HK-2 (cell line): ENCODE measurements at regions not wholly inside any gene's neighbourhood (a gene's known extent, or its start where the extent isn't known, plus 50 kb on each side); places are given as distances from the start of the nearest gene placed in this dataset.
"Not testable (repeated sequence)": the region's sequence is repeated elsewhere in the genome, so short reads cannot be mapped to it uniquely, and the experiment has no call there.

Source experiments
- DNase-seq: peaks from one replicate; pipeline ENCODE4 v3.0.0-alpha.2; 2018; ENCODE audit not compliant: unreplicated experiment

DNA sequence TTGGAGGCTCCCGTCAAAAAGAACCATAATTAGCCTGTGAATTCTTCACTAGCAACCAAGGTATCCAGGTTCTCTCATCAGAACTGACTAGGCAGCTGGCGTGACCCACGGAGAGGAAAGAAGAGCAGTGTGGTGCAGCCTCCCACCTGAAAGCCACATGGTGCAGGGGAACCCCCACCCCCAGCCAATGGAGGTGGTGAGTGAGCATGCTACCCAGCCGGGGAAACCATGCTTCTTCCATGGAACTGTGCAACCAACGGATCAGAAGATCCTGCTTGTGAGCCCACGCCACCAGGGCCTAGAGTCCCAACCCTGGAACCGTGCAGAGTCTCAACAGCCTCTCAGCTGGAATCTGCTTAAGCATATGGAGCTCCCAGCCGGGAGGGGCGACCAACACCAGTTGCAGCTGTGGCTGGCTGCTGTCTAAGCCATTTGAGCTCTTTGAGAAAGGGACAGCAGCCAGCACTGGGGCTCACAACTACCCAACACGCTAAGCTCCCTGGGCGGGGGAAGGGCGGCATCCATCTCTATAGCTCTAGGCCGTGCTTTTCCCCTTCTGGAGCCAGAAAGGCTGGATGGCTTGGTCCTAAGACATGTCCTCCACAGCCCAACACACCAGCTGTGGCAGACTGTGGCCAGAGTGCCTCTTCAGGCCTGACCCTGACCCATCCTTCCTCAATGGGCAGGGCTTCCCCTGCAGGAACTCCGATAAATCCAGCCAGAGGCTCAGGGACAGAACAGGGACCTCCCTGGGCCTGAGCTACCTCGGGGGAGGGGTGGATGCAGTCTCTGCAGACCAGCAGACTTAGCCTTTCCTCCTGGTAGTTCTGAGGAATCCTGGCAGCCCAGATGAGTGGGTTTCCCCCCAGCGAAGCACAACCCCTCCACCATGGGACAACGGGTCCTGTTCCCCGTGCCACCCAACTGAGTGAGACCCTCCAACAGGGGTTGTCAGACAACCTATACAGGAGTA, 151.4 kb upstream of the NXPH2 start:
- no peak for DNase-seq

- DNase-seq = no peak
Measured at GRCh38 chr2:138930571-138930970, 150.4 kb upstream of the NXPH2 start.

DNA sequence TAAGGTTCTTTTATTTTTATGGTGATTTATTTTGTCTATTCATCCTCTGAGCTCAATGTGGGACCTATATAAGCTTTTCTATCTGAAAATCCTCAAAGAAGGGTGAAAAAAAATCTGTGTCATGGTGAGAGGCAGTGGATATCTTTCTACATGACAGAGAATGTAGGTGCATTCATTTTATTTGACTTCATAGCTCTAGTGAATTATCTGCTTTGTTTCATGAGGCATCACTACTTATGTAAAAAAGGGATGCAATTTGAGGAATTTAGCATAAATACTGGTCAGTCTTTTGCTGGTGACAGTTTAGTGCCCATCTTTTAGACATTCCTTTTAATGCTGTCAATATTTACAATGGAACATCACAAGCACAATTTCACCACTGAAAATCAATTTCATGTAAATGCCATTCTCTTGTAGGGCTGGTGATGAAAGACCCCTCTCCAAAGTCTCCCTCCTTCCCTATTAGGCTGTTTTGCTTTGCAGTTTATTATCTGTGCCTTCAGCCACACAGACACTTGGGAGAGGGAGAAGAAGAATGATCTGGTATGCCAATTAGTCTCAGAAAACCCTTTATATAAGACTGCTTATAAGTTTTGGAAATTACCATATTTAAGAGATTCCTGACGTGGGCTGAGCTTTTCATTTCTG, 148.3 kb upstream of the NXPH2 start:
- DNase-seq = no peak

- no peak for DNase-seq
Measured at GRCh38 chr2:138922973-138923563, 142.9 kb upstream of the NXPH2 start.

DNA sequence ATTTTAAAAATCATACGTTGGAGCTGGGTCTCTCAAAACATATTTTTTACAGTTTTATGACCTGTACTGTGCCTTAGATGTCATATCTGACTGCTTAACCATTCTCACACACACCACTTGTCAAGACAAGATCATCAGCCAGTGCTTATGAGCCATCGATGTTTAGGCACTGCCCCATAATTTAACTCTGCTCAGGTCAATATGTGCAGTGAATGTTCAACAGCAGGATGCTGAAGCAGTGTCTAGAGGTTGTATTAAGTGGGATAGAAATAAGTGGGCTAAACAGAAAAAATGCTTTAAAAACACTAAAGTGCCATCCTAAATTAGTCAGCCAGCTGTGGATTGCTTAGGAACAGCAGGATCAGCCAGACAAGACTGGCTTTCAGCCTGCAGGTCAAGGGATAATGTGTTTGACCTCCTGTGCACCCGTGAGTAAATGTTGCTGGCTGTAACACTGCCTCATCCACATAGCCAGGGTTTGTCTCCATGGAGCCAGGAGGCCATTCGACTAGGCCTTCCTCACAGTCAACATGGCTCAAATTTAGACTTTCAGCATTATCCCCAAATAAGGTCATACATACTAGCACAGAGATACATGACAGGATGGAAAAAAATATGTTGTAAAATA, 139.0 kb upstream of the NXPH2 start:
- no peak for DNase-seq

DNA sequence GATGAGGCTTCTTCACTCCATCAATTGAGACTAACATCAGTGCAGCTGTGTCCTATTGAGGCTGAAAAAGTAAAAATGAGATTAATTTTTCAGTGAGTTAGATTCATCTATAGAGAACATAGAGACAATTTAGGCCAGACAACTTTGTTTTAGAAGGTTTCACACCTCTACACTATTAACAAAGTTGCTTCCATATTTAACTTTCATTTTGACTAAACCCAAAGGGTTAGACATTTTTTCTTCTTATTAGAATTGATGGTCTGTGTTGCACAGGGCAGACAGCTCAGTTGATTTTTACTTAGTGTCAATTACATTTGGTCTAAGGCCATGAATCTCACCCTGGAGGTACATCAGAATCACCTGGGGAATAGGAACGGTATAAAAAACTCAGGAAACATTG, 130.2 kb upstream of the NXPH2 start:
- no peak for DNase-seq

GRCh38 chr2:138906549-138906948, 126.4 kb upstream of the NXPH2 start:
- DNase-seq = no peak

DNA sequence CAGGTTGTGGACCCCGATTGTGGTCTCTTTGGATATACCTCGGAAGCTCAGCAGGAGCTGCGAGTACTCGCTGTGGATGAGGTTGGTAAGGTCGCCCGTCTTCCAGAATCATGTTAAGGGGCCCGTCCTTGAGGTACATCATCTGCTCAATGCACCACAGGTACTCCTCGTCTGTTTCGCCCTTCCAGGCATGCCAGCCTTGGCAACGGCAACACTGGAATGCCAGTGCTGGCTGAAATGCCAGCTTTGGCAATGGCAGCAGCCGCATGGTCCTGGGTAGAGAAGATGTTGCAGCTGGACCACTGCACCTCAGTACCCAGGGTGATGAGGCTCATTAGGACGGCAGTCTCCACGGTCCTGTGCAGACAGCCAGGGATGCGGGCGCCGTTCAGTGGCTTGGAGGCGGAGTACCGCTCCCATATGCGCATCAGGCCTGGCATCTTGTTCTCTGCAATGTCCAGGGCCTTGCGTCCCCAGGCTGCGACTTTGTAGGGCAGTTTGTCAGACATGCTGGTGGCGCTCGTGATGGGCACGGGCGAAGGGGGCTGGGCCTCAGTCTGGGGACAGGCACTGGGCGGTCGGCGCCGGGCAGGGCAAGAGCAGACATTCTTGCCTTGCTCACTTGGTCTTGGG, 122.2 kb upstream of the NXPH2 start:
- DNase-seq = no peak

DNA sequence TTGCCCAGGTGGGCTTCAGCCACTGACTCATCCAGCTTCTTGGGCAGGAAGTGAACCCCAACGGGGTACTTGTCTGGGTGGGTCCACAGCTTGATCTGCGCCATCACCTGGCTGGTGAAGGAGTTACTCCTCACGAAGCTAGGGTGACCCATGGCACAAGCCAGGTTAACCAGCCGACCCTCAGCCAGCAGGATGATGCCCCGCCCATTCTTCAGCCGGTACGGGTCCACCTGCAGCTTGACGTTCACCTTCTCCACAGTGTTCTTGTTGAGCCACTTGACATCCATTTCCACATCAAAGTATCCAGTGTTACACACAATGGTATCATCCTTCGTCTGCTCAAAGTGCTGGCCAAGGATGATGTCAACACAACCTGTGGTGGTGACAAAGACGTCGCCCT, 121.3 kb upstream of the NXPH2 start:
- DNase-seq = no peak

GRCh38 chr2:138898855-138899254, 118.7 kb upstream of the NXPH2 start:
- no peak for DNase-seq

- DNase-seq = no peak
Measured at GRCh38 chr2:138897274-138897673, 117.1 kb upstream of the NXPH2 start.

GRCh38 chr2:138893746-138894145, 113.6 kb upstream of the NXPH2 start:
- no peak for DNase-seq

GRCh38 chr2:138881126-138881525, 100.9 kb upstream of the NXPH2 start:
- DNase-seq = no peak

DNA sequence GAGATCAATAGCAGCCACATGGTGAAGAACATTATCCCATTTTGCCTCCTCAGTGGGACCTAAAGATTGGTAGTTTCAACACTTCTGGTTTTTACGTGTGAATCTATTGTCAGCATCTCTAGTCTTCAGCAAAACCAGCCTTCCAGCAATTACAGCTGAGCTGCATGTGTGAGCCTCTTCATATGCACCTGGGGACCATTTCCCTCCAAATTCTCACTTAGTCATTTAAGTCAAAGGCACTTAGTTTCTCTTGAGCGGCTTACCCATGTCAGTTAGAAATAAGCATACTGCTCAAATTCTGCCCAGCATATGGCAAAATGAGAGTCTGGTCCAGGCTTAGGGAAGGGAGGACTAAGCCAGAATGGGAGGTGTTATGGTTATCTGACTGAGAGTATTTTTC, 99.7 kb upstream of the NXPH2 start:
- no peak for DNase-seq

DNA sequence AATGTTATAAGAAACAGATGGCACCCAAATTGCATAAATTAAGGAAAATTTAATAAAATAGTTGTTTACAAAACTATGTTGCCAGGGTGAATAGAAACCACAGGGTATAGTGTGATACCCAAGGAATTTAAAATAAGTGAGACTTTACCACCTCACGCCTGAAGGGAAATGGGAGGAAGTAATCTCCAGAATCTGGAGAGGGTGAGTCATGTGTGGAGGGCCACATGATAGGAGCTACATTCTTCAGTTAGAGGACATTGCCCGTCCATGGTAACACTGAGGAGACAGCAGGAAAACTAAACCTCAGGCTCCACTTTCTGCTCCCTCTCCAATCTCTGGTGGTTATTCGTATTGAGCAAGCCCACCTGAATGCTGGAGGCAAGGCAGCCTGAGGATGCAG, 97.2 kb upstream of the NXPH2 start:
- DNase-seq = peak; percentile 24

GRCh38 chr2:138874251-138874650, 94.1 kb upstream of the NXPH2 start:
- no peak for DNase-seq

- DNase-seq = not testable (repeated sequence)
Measured at GRCh38 chr2:138872116-138872515, 91.9 kb upstream of the NXPH2 start.

DNA sequence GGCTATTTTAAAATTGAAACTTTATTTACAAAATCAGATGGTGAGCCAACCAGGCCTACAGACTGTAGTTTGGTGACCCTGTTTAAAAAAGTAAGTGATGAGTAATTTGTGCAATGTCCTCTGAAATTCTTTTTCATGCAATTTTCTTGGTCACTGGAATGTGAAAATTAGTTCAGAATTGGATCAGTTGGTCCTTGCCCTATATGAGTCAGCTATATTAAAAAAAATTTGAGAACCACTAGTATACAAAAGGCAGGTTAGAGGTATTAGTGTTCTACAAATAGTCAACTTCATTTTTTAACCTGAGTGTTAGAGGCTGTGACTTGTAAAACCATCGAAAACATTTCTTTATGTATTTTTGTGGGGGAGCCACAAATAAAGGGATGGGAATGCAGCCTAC, 91.1 kb upstream of the NXPH2 start:
- DNase-seq = no peak

DNA sequence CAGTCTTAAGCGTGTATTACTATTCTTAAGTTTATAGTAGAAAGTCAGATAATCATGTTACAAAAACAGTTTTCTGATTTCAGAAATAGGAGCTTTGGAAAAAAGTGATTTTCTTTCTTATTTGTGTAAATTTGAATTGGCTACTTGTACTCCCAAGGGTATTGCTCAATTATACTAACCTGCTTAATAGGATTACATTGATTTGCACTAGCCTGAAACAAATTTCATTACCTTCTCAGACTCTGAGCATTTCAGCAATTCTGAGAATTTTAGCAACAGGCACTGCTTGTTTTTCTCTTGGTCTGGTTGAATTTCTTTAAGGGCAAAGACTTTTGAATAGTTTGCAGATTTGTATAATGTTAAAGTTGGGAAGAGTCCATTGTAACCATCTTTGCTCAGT, 87.2 kb upstream of the NXPH2 start:
- DNase-seq = no peak

- DNase-seq = no peak
Measured at GRCh38 chr2:138866797-138867196, 86.6 kb upstream of the NXPH2 start.

DNA sequence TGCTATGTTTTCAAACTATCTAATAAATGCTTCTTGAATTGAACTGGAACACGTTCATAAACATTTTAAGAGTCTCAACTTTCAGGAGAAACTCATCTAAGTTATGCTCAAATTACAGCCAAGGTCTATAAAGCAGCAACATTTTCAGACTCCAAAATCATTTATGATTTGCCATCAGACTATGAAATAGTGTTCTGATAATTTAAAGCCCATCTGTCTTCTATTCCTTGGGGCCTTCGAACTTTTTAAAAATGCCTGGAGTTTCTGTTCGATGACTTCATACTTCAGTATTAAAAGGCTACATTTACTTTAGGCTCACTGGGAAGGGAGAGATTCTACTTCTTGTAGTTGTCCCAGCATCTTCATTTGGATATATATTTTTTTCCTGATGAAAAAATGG, 73.6 kb upstream of the NXPH2 start:
- no peak for DNase-seq

- DNase-seq = no peak
Measured at GRCh38 chr2:138853296-138853695, 73.1 kb upstream of the NXPH2 start.
